K562 (cell line): ENCODE measurements at regions not wholly inside any gene's neighbourhood (a gene's known extent, or its start where the extent isn't known, plus 50 kb on each side); places are given as distances from the start of the nearest gene placed in this dataset.

Source experiments
- ATAC-seq: fragments of 200-7000 bp; cut with Tn5 transposase; 3 replicates; pipeline ENCODE4 v1.9.1; 2020; ENCODE audit warnings: moderate library complexity
- BruUV-seq: library from RNA; stranded (reverse); fragments of 400-500 nt; replicated peaks from 2 replicates; lab custom pipeline; 2021; lab: Mats Ljungman, UMichigan
- CTCF ChIA-PET: fragments of 300-600 bp; formaldehyde crosslinking; extraction: SDS; loops from one replicate; lab custom pipeline; 2021; ENCODE audit warnings: low intra/inter-chr PET ratio; lab: Yijun Ruan, JAX
- POLR2A ChIA-PET: fragments of 300-600, 350-650 bp; sonication (Branson Sonifier 250); formaldehyde crosslinking; extraction: SDS; loops from one replicate; lab custom pipeline; 2021; ENCODE audit warnings: antibody characterized with exemption, inconsistent platforms; lab: Yijun Ruan, JAX
- DNase-seq, 4 experiments: peaks; one replicate each; pipeline versions ENCODE4 v3.0.0 to v3.0.0-alpha.2; 2011 to 2018; ENCODE audit warnings: low spot score in 3 of 4, mixed read lengths in 3 of 4; ENCODE audit errors: extremely low read depth in 1 of 4
- FAIRE-seq: peaks from 2 replicates; lab custom pipeline; 2011; peaks lifted over from hg19 to GRCh38; lab: Jason Lieb, UNC
- H2AFZ ChIP-seq: 2 replicates; pipeline ENCODE4 v1.6.0; 2011; ENCODE audit warnings: low read depth, low read length, control low read depth, inconsistent platforms
- H3K27ac ChIP-seq: fragments of 200-600 bp; 3 replicates; pipeline ENCODE4 v1.8.0; 2011; ENCODE audit warnings: low read depth, mild to moderate bottlenecking, control low read depth, inconsistent platforms, low read length, moderate library complexity, mixed read lengths; ENCODE audit errors: extremely low read depth
- H3K27me3 ChIP-seq, 2 experiments: fragments of 300-600 bp in 1 of 2; 2 replicates in 1 of 2; 3 replicates in 1 of 2; pipeline versions ENCODE4 v1.6.0 to v1.8.0; 2011; ENCODE audit warnings: inconsistent platforms in 2 of 2, low read length in 2 of 2, mild to moderate bottlenecking in 1 of 2, mixed read lengths in 1 of 2, moderate library complexity in 1 of 2; ENCODE audit not compliant: control insufficient read depth in 2 of 2, insufficient read depth in 2 of 2
- H3K36me3 ChIP-seq: fragments of 300-600 bp; 3 replicates; pipeline ENCODE4 v1.8.0; 2011; ENCODE audit warnings: mild to moderate bottlenecking, low read length, inconsistent platforms; ENCODE audit not compliant: control insufficient read depth, insufficient read depth
- H3K4me1 ChIP-seq, 2 experiments: fragments of 200-600 bp in 1 of 2; replicated peaks in 1 of 2; 2 replicates in 1 of 2; 3 replicates in 1 of 2; pipeline versions ENCODE4 v1.5.1 to v1.8.0; 2011; ENCODE audit warnings: inconsistent platforms in 2 of 2, low read length in 2 of 2, mild to moderate bottlenecking in 1 of 2, mixed read lengths in 1 of 2, moderate library complexity in 1 of 2; ENCODE audit not compliant: control insufficient read depth in 2 of 2, insufficient read depth in 2 of 2
- H3K4me2 ChIP-seq: 2 replicates; pipeline ENCODE4 v1.6.1; 2011; ENCODE audit warnings: low read length, control low read depth, inconsistent platforms, mixed read lengths; ENCODE audit not compliant: insufficient read depth
- H3K4me3 ChIP-seq: fragments of 200-600 bp; sonication (generic), shearing (Covaris generic); 2 replicates; pipeline ENCODE4 v1.5.1; 2016; ENCODE audit warnings: control low read depth, inconsistent platforms
- H3K79me2 ChIP-seq: fragments of 200-600 bp; 3 replicates; pipeline ENCODE4 v1.8.0; 2011; ENCODE audit warnings: low read length, inconsistent platforms; ENCODE audit not compliant: control insufficient read depth, insufficient read depth
- H3K9ac ChIP-seq, 2 experiments: 2 replicates each; pipeline versions ENCODE4 v1.6.0 to v1.6.1; 2011; ENCODE audit warnings: low read depth in 2 of 2, low read length in 2 of 2, control low read depth in 1 of 2, inconsistent platforms in 1 of 2, mild to moderate bottlenecking in 1 of 2, mixed read lengths in 1 of 2; ENCODE audit not compliant: insufficient read depth in 1 of 2
- H3K9me1 ChIP-seq: one replicate; pipeline ENCODE4 v1.6.0; 2011; ENCODE audit warnings: inconsistent platforms, mild to moderate bottlenecking, low read length, moderate library complexity; ENCODE audit not compliant: control insufficient read depth, insufficient read depth
- H3K9me3 ChIP-seq: replicated peaks from 2 replicates; pipeline ENCODE4 v1.5.1; 2011; ENCODE audit warnings: low read depth, low read length, inconsistent platforms; ENCODE audit not compliant: control insufficient read depth, insufficient read depth
- H4K20me1 ChIP-seq: replicated peaks from 2 replicates; pipeline ENCODE4 v1.6.1; 2011; ENCODE audit warnings: low read length, inconsistent platforms, mixed read lengths; ENCODE audit not compliant: control insufficient read depth, insufficient read depth
- BDP1 ChIP-seq: IDR thresholded peaks from 3 replicates; pipeline ENCODE4 v1.6.1; 2011; ENCODE audit not compliant: insufficient read length, insufficient read depth
- CEBPB ChIP-seq: fragments of 450-650 bp; IDR thresholded peaks from 2 replicates; pipeline ENCODE4 v1.6.1; 2016; ENCODE audit warnings: missing genetic modification characterization, missing compliant biosample characterization
- COPS2 ChIP-seq: fragments of 450-650 bp; conservative IDR thresholded peaks from 2 replicates; pipeline ENCODE4 v1.6.1; 2016; ENCODE audit warnings: mild to moderate bottlenecking, moderate library complexity
- KDM1A ChIP-seq, 2 experiments: fragments of 450-650 bp; IDR thresholded peaks; 2 replicates each; pipeline ENCODE4 v1.6.1; 2016; ENCODE audit warnings: mild to moderate bottlenecking in 2 of 2
- MEF2A ChIP-seq: IDR thresholded peaks from 2 replicates; pipeline ENCODE4 v1.6.1; 2011; ENCODE audit warnings: low read depth, mild to moderate bottlenecking, low read length, moderate library complexity; ENCODE audit not compliant: control insufficient read depth
- POLR2G ChIP-seq: fragments of 200-400 bp; formaldehyde crosslinking; IDR thresholded peaks from 2 replicates; pipeline ENCODE4 v1.6.1; 2017; ENCODE audit warnings: low read depth, mild to moderate bottlenecking, antibody characterized with exemption, low read length, moderate library complexity
- RERE ChIP-seq: sonication (generic); formaldehyde crosslinking; IDR thresholded peaks from 2 replicates; pipeline ENCODE4 v1.8.0; 2023; ENCODE audit warnings: missing genetic modification reagents, mild to moderate bottlenecking, borderline replicate concordance
- SUPT5H ChIP-seq: fragments of 450-650 bp; IDR thresholded peaks from 2 replicates; pipeline ENCODE4 v1.6.1; 2016
- TCF7 ChIP-seq: sonication (generic); IDR thresholded peaks from 2 replicates; pipeline ENCODE4 v1.6.1; 2016; ENCODE audit warnings: antibody characterized with exemption, borderline replicate concordance
- ZNF184 ChIP-seq: sonication (generic); formaldehyde crosslinking; IDR thresholded peaks from 2 replicates; pipeline ENCODE4 v1.5.0; 2020; ENCODE audit warnings: missing genetic modification reagents
- WGBS: fragments of 100-300 bp; shearing (Covaris generic); methylation state at CpG from one replicate; pipeline ENCODE4 v1.1.6; 2016; ENCODE audit warnings: low coverage, mixed read lengths; ENCODE audit not compliant: insufficient coverage; ENCODE audit errors: missing lambda C conversion rate; 5-methylcytosine and 5-hydroxymethylcytosine counted together
- in situ Hi-C: fragments of 300-500 bp; cut with MboI; formaldehyde crosslinking; loops from 4 replicates; pipeline ENCODE4 v1.15.0; 2018; ENCODE audit warnings: inconsistent platforms, mixed read lengths
- intact Hi-C: fragments of 100-400 bp; cut with micrococcal nuclease; formaldehyde crosslinking; loops from 2 replicates; pipeline ENCODE4 v1.14.2; 2022

- Histone ChIP-seq H3K4me3 (no peak overlapping the region), H3K9me3 (no peaks in the 10 kb centered on the region)
- WGBS = 2% methylated on average over 5 of the region's 5 CpGs
- POLR2A ChIA-PET = no interaction called here
- in situ Hi-C loops = no loop called here
- TF ChIP-seq SUPT5H (no peak), TCF7 (no peak), ZNF184 (CRISPR knock-in tag) (no peak), BDP1 (no peak), RERE (CRISPR knock-in tag) (no peak), POLR2G (no peak), COPS2 (no peak), KDM1A (IDR thresholded peaks at IDR 0.05) (no peak), CEBPB (tag) (no peak), MEF2A (no peak)
- TF ChIP-seq, all 486 proteins: peak for 0
- H3K79me2 ChIP-seq = no peaks in the 10 kb centered on the region
- BruUV-seq = no TSS peak
- H4K20me1 ChIP-seq = no peaks in the 10 kb centered on the region
- H3K4me2 ChIP-seq = no peak overlapping the region
- H3K9me1 ChIP-seq = no peaks in the 10 kb centered on the region
- intact Hi-C loops = no loop called here
- no peak overlapping the region for H3K27ac ChIP-seq
- no peaks in the 10 kb centered on the region for H3K36me3 ChIP-seq
- DNase-seq = no peak
- H3K27me3 ChIP-seq = no peaks in the 10 kb centered on the region
- FAIRE-seq = no peak
- ATAC-seq = no peak
- no peaks in the 10 kb centered on the region for H3K4me1 ChIP-seq
- H3K9ac ChIP-seq = no peak overlapping the region
- CTCF ChIA-PET = no interaction called here
- H2AFZ ChIP-seq = no peak overlapping the region
Measured at GRCh38 chr10:107924458-107924857, 760.0 kb upstream of the SORCS1 start.
